IPS-20b (cell line): ENCODE measurements at regions not wholly inside any gene's neighbourhood (a gene's known extent, or its start where the extent isn't known, plus 50 kb on each side); places are given as distances from the start of the nearest gene placed in this dataset.

ENCODE experiments used
- H3K27ac ChIP-seq: one replicate; pipeline ENCODE4 v1.5.1; 2013; ENCODE audit warnings: low read length
- H3K27me3 ChIP-seq: 2 replicates; pipeline ENCODE4 v1.6.1; 2013; ENCODE audit warnings: mild to moderate bottlenecking, low read length, inconsistent platforms; ENCODE audit not compliant: insufficient read depth
- H3K36me3 ChIP-seq: 2 replicates; pipeline ENCODE4 v1.6.1; 2013; ENCODE audit warnings: low read depth, mild to moderate bottlenecking, inconsistent platforms, low read length, moderate library complexity; ENCODE audit not compliant: insufficient read depth
- H3K4me1 ChIP-seq: 2 replicates; pipeline ENCODE4 v1.6.1; 2013; ENCODE audit warnings: mild to moderate bottlenecking, control low read depth, inconsistent platforms, low read length, moderate library complexity; ENCODE audit not compliant: insufficient read depth
- H3K4me3 ChIP-seq: 2 replicates; pipeline ENCODE4 v1.5.1; 2013; ENCODE audit warnings: mild to moderate bottlenecking, low read length, inconsistent platforms
- H3K9ac ChIP-seq: 2 replicates; pipeline ENCODE4 v1.6.1; 2013; ENCODE audit warnings: low read depth, mild to moderate bottlenecking, inconsistent platforms, low read length, moderate library complexity
- H3K9me3 ChIP-seq: 2 replicates; pipeline ENCODE4 v1.6.1; 2013; ENCODE audit warnings: mild to moderate bottlenecking, low read depth, low read length, inconsistent platforms; ENCODE audit not compliant: insufficient read depth

DNA sequence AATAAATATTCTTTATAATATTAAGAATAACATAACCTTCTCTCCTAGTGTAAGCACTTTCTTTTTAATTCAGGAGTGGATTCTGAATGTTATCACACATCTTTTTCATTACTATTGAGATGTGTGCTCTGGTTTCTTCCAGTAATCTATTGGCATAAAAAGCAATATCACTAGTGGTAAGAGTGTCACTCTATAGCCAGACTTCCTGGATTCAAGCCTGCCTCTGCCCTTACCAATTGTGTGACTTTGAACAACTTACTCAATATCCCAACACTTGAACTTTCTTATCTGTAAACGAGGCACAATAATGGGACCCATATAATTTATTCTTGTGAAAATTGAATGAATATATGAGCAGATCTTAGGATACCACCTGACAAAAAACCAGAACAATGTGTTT lies 71.0 kb downstream of the SEM1 start:
- H3K27me3 ChIP-seq = no peaks in the 10 kb centered on the region

DNA sequence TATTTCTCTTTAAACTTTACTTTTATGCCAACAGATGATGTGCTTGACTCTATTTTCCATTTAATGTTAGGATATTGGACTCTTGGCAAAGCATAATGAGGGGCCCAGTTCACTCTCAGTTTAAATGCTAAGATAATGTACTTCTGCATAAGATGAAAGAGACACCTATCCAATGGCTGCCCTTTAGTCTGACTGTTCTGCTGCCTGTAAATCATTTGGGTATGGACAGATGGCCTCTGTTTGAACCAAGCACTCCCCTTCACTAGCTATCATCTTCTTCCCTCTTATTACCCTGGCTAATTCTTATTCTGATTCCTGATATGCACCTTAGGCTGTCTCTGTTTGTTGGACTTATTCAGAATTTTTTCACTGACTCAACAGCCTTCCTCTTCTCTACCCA lies 72.1 kb downstream of the SEM1 start:
- Histone ChIP-seq H3K9ac (no peak overlapping the region), H3K4me3 (no peak overlapping the region), H3K9me3 (no peaks in the 10 kb centered on the region), H3K36me3 (no peaks in the 10 kb centered on the region), H3K27ac (no peak overlapping the region), H3K4me1 (no peaks in the 10 kb centered on the region), H3K27me3 (no peaks in the 10 kb centered on the region)

More for the DNA sequence above, 71.0 kb downstream of the SEM1 start:
- no peak overlapping the region for H3K4me3 ChIP-seq
- no peaks in the 10 kb centered on the region for H3K4me1 ChIP-seq
- H3K9me3 ChIP-seq = no peaks in the 10 kb centered on the region
- no peak overlapping the region for H3K27ac ChIP-seq
- H3K9ac ChIP-seq = no peak overlapping the region
- H3K36me3 ChIP-seq = no peaks in the 10 kb centered on the region

DNA sequence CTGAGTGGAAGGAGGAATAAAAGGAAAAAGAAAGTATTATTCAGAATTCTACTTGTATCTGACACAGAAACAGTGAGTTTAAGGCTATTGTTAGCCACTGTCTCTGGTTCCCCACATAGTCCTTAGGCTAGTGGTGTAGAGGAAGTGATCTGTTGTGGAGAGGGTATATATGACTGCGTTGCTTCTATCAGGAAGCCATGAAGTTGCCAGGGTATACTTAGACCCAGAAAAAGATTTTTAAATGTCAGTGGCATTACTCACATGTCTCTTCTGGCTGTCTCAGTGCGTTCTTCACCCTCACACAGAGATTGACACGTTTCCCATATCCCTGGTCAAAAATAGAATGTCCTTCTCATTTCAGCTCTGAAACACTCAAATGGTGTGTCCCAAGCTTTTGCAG lies 72.7 kb downstream of the SEM1 start:
- no peaks in the 10 kb centered on the region for H3K9me3 ChIP-seq
- H3K4me1 ChIP-seq = no peaks in the 10 kb centered on the region
- no peak overlapping the region for H3K27ac ChIP-seq
- no peak overlapping the region for H3K9ac ChIP-seq
- H3K27me3 ChIP-seq = no peaks in the 10 kb centered on the region
- no peaks in the 10 kb centered on the region for H3K36me3 ChIP-seq
- no peak overlapping the region for H3K4me3 ChIP-seq

- no peaks in the 10 kb centered on the region for H3K36me3 ChIP-seq
- no peak overlapping the region for H3K9ac ChIP-seq
- H3K27me3 ChIP-seq = no peaks in the 10 kb centered on the region
- no peak overlapping the region for H3K27ac ChIP-seq
- H3K4me3 ChIP-seq = no peak overlapping the region
- H3K9me3 ChIP-seq = no peaks in the 10 kb centered on the region
- H3K4me1 ChIP-seq = no peaks in the 10 kb centered on the region
Measured at GRCh38 chr7:96636342-96636860, 73.2 kb downstream of the SEM1 start.

- no peaks in the 10 kb centered on the region for H3K4me1 ChIP-seq
Measured at GRCh38 chr7:96629884-96630283, 79.8 kb downstream of the SEM1 start.

DNA sequence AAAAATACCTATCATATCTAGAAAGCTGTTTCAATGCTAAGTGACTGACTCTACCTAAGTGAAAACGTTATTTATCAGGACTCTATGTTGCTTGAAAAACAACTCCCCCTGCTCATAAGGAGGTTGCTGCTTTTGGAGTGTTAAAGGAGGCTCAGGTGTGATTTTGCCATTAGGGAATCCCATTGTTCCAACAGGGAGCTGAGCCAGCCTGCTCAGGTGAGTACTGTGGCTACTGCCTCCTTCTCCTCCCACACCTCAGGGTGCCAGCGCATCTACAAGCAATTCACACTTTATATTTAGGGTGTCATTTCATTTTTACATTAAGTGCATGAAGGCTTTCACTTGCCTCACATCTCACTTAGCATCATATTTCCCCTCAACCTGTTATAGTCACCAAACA lies 84.7 kb downstream of the SEM1 start:
- Histone ChIP-seq H3K4me1 (no peaks in the 10 kb centered on the region), H3K27ac (no peak overlapping the region), H3K27me3 (no peaks in the 10 kb centered on the region), H3K9ac (no peak overlapping the region), H3K9me3 (no peaks in the 10 kb centered on the region), H3K4me3 (no peak overlapping the region), H3K36me3 (no peaks in the 10 kb centered on the region)

More at GRCh38 chr7:96629884-96630283, 79.8 kb downstream of the SEM1 start:
- H3K4me3 ChIP-seq = no peak overlapping the region
- no peaks in the 10 kb centered on the region for H3K27me3 ChIP-seq
- no peak overlapping the region for H3K9ac ChIP-seq
- no peaks in the 10 kb centered on the region for H3K36me3 ChIP-seq
- H3K9me3 ChIP-seq = no peaks in the 10 kb centered on the region
- H3K27ac ChIP-seq = no peak overlapping the region

DNA sequence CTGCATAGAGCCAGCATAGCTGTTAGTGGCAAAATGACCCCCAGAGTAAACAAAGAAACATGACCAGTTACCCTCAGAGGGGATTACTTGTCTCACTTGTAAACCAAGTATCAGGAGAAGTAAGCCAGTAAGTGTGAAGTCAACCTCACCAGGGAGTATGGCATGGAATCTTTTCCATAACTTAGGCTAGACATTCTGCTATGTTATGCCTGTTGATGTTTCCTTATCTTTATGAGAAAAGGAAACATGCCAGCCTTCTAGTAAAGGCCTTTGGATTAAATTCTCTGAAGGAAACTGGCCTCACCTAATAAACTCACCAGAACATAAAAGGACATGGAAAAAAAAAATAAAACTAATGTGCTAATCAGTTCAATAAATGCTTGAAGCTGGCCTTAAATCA lies 87.7 kb downstream of the SEM1 start:
- no peaks in the 10 kb centered on the region for H3K27me3 ChIP-seq

GRCh38 chr7:96614154-96614867 lies 95.3 kb downstream of the SEM1 start:
- no peaks in the 10 kb centered on the region for H3K36me3 ChIP-seq
- no peaks in the 10 kb centered on the region for H3K4me1 ChIP-seq
- H3K27me3 ChIP-seq = no peaks in the 10 kb centered on the region
- no peak overlapping the region for H3K27ac ChIP-seq
- no peaks in the 10 kb centered on the region for H3K9me3 ChIP-seq
- H3K4me3 ChIP-seq = no peak overlapping the region
- H3K9ac ChIP-seq = no peak overlapping the region

More for the DNA sequence above, 87.7 kb downstream of the SEM1 start:
- no peaks in the 10 kb centered on the region for H3K9me3 ChIP-seq
- H3K27ac ChIP-seq = no peak overlapping the region
- H3K9ac ChIP-seq = no peak overlapping the region
- H3K4me3 ChIP-seq = no peak overlapping the region
- no peaks in the 10 kb centered on the region for H3K4me1 ChIP-seq
- H3K36me3 ChIP-seq = no peaks in the 10 kb centered on the region

GRCh38 chr7:96612034-96612433 lies 97.6 kb downstream of the SEM1 start:
- Histone ChIP-seq H3K36me3 (no peaks in the 10 kb centered on the region), H3K27ac (no peak overlapping the region), H3K4me3 (no peak overlapping the region), H3K27me3 (no peaks in the 10 kb centered on the region), H3K4me1 (no peaks in the 10 kb centered on the region), H3K9ac (no peak overlapping the region), H3K9me3 (no peaks in the 10 kb centered on the region)

DNA sequence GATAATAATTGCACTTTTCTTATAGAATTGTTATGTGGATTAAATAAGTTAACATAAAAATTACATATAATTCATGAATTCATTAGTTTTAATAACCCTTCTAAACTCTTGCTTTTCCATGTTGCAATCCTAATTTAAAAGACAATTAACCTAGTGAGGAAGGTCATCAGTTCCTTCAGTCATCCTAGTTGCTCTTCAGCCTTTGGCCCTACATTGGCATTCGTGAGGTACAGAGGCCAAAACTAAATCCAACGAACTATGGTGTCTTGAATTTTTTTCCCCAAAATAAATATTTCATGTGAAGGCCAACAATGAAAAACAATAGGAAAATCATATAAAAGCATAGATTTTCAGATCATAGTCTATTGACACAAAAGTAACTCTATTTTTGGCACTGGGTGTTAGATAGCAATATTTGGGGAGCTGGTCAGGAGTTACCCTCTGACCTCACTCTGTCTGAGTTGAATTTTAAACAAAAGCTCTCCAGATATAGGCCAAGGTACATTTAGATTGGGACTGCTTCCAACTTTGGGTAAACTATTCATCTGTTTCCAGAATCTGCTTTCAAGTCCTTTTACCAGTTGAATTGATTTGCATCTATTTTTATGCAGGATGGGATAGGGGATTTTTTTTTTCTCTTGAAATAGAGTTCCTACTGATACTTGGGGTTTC lies 104.5 kb downstream of the SEM1 start:
- no peaks in the 10 kb centered on the region for H3K9me3 ChIP-seq
- H3K4me3 ChIP-seq = no peak overlapping the region
- no peaks in the 10 kb centered on the region for H3K27me3 ChIP-seq
- H3K36me3 ChIP-seq = no peaks in the 10 kb centered on the region
- no peaks in the 10 kb centered on the region for H3K4me1 ChIP-seq
- H3K9ac ChIP-seq = no peak overlapping the region
- no peak overlapping the region for H3K27ac ChIP-seq

DNA sequence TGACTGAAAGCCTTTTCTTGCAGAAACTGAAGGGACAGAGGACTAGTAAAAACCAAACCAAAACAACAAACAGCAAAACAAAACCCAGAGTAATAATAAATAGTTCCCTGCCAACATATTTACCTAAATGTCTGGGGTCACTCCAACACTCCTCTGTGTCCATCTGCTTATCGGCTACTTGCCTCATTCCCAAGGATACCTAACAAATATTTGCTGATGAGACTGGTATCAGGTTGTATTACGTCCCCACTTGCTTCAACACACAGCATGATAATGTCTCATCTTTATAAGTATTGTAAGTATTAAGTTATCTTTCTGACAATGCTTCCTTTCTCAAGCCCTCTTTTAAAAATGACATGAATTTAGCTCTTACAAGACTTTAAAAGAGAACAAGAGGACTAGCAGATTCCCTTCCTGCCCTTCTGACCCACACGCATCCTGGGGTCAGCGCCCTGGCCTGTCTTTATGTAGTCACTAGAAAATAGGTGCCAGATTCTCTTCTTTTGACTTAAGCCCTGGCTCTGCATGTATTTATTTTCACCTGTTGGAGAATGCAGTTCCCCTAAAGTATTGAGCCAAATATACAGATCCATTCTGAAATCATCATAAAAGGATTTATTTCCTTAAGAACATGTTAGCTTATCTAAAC lies 110.2 kb downstream of the SEM1 start:
- no peak overlapping the region for H3K27ac ChIP-seq
- H3K27me3 ChIP-seq = no peaks in the 10 kb centered on the region
- no peak overlapping the region for H3K4me3 ChIP-seq
- H3K4me1 ChIP-seq = peaks cover 31% of the 10 kb centered on the region; the same call in 1 of the 2 replicates
- H3K36me3 ChIP-seq = no peaks in the 10 kb centered on the region
- H3K9ac ChIP-seq = no peak overlapping the region
- H3K9me3 ChIP-seq = no peaks in the 10 kb centered on the region

GRCh38 chr7:96598421-96598820 lies 111.2 kb downstream of the SEM1 start:
- Histone ChIP-seq H3K9ac (no peak overlapping the region), H3K27me3 (no peaks in the 10 kb centered on the region), H3K27ac (no peak overlapping the region), H3K36me3 (no peaks in the 10 kb centered on the region), H3K4me3 (no peak overlapping the region), H3K4me1 (peaks cover 40% of the 10 kb centered on the region), H3K9me3 (no peaks in the 10 kb centered on the region)
